Cardiac muscle cell (in vitro differentiated cells and primary cell): ENCODE measurements at regions not wholly inside any gene's neighbourhood (a gene's known extent, or its start where the extent isn't known, plus 50 kb on each side); places are given as distances from the start of the nearest gene placed in this dataset.

Experiments
- DNase-seq, 2 donors: peaks; one replicate each; pipeline versions ENCODE4 v3.0.0 to v3.0.0-alpha.2; 2010 to 2017; ENCODE audit warnings: low read depth in 1 of 2, low spot score in 1 of 2
- H3K27ac ChIP-seq: fragments of 200-600 bp; sonication (generic); 2 replicates; pipeline ENCODE4 v1.5.1; 2016
- H3K27me3 ChIP-seq: fragments of 200-600 bp; sonication (generic); 2 replicates; pipeline ENCODE4 v1.6.0; 2016; ENCODE audit warnings: control low read depth
- H3K36me3 ChIP-seq: fragments of 200-600 bp; sonication (generic); 2 replicates; pipeline ENCODE4 v1.5.1; 2016; ENCODE audit warnings: control low read depth
- H3K4me1 ChIP-seq: fragments of 200-600 bp; sonication (generic); 2 replicates; pipeline ENCODE4 v1.8.1; 2017; ENCODE audit warnings: low read depth, mild to moderate bottlenecking, mixed run types
- H3K4me3 ChIP-seq: fragments of 200-600 bp; sonication (generic); 2 replicates; pipeline ENCODE4 v1.5.1; 2016; ENCODE audit warnings: mild to moderate bottlenecking
- H3K9me3 ChIP-seq: fragments of 200-600 bp; sonication (generic); 2 replicates; pipeline ENCODE4 v1.5.1; 2017; ENCODE audit warnings: low read depth, mild to moderate bottlenecking, control low read depth
- CTCF ChIP-seq: IDR thresholded peaks from 2 replicates; pipeline ENCODE4 v1.5.1; 2012; ENCODE audit warnings: low read depth, mild to moderate bottlenecking, low read length

GRCh38 chr2:185618625-185619024, 120.0 kb upstream of the FSIP2 start:
- H3K9me3 ChIP-seq = no peaks in the 10 kb centered on the region
- no peaks in the 10 kb centered on the region for H3K4me1 ChIP-seq
- H3K27me3 ChIP-seq = no peaks in the 10 kb centered on the region
- TF ChIP-seq CTCF = no peak
- no peaks in the 10 kb centered on the region for H3K36me3 ChIP-seq
- DNase-seq = peak in 1 of 2 donors; percentile 14
- no peak overlapping the region for H3K27ac ChIP-seq
- H3K4me3 ChIP-seq = no peak overlapping the region

- no peak for TF ChIP-seq CTCF
- DNase-seq = no peak
- no peaks in the 10 kb centered on the region for H3K36me3 ChIP-seq
- no peak overlapping the region for H3K4me3 ChIP-seq
- no peaks in the 10 kb centered on the region for H3K9me3 ChIP-seq
- no peaks in the 10 kb centered on the region for H3K27me3 ChIP-seq
- peak overlapping the region; percentile 50 for H3K27ac ChIP-seq
- H3K4me1 ChIP-seq = peaks cover 7% of the 10 kb centered on the region
These were observed 113.0 kb upstream of the FSIP2 start for GRCh38 chr2:185625604-185626003.

GRCh38 chr2:185628985-185629384, 109.6 kb upstream of the FSIP2 start:
- no peak for TF ChIP-seq CTCF
- H3K27me3 ChIP-seq = no peaks in the 10 kb centered on the region
- H3K36me3 ChIP-seq = no peaks in the 10 kb centered on the region
- H3K4me1 ChIP-seq = peaks cover 7% of the 10 kb centered on the region
- DNase-seq = no peak
- H3K27ac ChIP-seq = no peak overlapping the region
- no peak overlapping the region for H3K4me3 ChIP-seq
- no peaks in the 10 kb centered on the region for H3K9me3 ChIP-seq

GRCh38 chr2:185633621-185634020, 105.0 kb upstream of the FSIP2 start:
- Histone ChIP-seq H3K36me3 (no peaks in the 10 kb centered on the region), H3K27me3 (no peaks in the 10 kb centered on the region), H3K4me3 (no peak overlapping the region), H3K27ac (no peak overlapping the region), H3K4me1 (no peaks in the 10 kb centered on the region), H3K9me3 (no peaks in the 10 kb centered on the region)
- no peak for DNase-seq
- no peak for TF ChIP-seq CTCF

- no peak for TF ChIP-seq CTCF
- no peaks in the 10 kb centered on the region for H3K9me3 ChIP-seq
- no peak for DNase-seq
- no peaks in the 10 kb centered on the region for H3K27me3 ChIP-seq
- no peak overlapping the region for H3K4me3 ChIP-seq
- no peak overlapping the region for H3K27ac ChIP-seq
- peaks cover 7% of the 10 kb centered on the region for H3K4me1 ChIP-seq
- no peaks in the 10 kb centered on the region for H3K36me3 ChIP-seq
These were observed 99.8 kb upstream of the FSIP2 start for GRCh38 chr2:185638771-185639170.

- DNase-seq = no peak
- Histone ChIP-seq H3K27me3 (no peaks in the 10 kb centered on the region), H3K9me3 (no peaks in the 10 kb centered on the region), H3K4me3 (no peak overlapping the region), H3K4me1 (peaks cover 7% of the 10 kb centered on the region), H3K36me3 (no peaks in the 10 kb centered on the region), H3K27ac (no peak overlapping the region)
- no peak for TF ChIP-seq CTCF
These were observed 98.0 kb upstream of the FSIP2 start for GRCh38 chr2:185640588-185640987.
